Neutrophil (primary cell): ENCODE measurements at regions not wholly inside any gene's neighbourhood (a gene's known extent, or its start where the extent isn't known, plus 50 kb on each side); places are given as distances from the start of the nearest gene placed in this dataset.

Experiments
- H3K27ac ChIP-seq: fragments of 200-600 bp; sonication (generic); 2 replicates; pipeline ENCODE4 v1.5.1; 2016; ENCODE audit warnings: mild to moderate bottlenecking, moderate library complexity
- H3K27me3 ChIP-seq: fragments of 200-600 bp; sonication (generic); 2 replicates; pipeline ENCODE4 v1.6.0; 2016; ENCODE audit warnings: mild to moderate bottlenecking
- H3K36me3 ChIP-seq: fragments of 200-600 bp; sonication (generic); 2 replicates; pipeline ENCODE4 v1.5.1; 2017
- H3K4me1 ChIP-seq, 2 experiments: fragments of 200-600 bp in 1 of 2; sonication (generic) in 1 of 2; 1 replicate in 1 of 2; 2 replicates in 1 of 2; pipeline versions ENCODE4 v1.5.1 to v1.6.1; 2013 to 2016; ENCODE audit warnings: low read depth in 1 of 2, low read length in 1 of 2, mild to moderate bottlenecking in 1 of 2, moderate library complexity in 1 of 2; ENCODE audit not compliant: control insufficient read depth in 1 of 2, insufficient read depth in 1 of 2
- H3K4me3 ChIP-seq, 2 experiments: fragments of 200-600 bp in 1 of 2; sonication (generic) in 1 of 2; 1 replicate in 1 of 2; 2 replicates in 1 of 2; pipeline ENCODE4 v1.5.1; 2013 to 2016; ENCODE audit warnings: low read depth in 1 of 2, low read length in 1 of 2, mild to moderate bottlenecking in 1 of 2, moderate library complexity in 1 of 2
- H3K9me3 ChIP-seq: fragments of 200-600 bp; sonication (generic); 2 replicates; pipeline ENCODE4 v1.5.1; 2016
- CTCF ChIP-seq: fragments of 200-600 bp; sonication (generic); IDR thresholded peaks from 2 replicates; pipeline ENCODE4 v1.5.1; 2016; ENCODE audit warnings: antibody characterized with exemption

DNA sequence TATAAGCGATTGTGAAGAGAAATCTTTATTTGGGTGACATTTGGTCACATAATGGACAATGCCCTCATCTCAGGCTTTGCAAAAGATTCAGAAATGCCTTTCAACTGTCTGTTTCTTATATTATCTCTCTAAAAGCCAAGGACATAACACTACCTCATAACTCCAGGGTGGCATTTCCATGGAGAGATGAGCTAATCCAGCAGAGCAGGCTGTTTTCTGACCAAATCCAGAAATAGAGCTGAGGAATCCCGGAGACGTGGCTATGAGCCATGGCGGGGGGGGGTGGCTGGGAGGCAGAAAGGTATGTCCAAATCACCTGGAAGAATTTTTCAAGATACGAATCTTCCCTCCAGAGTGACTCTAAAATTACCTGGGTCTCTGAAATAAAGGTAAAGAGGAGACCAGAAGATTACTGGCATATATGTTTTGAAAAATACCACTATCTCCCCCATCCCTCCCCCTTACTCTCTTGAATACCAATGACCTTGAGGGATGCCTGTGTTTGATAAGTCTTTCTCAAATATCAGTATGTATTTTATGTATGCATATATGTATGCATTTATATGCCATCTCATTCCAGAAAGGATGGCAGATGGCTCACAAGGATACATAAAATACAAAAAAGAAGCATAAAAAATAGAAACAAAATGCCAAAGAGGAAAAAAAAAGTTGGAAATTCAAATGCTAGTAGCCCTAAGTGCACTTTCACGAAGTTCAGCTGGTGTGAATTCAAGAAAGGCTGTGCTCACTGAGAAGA is 296.0 kb upstream of the MGAT5 start:
- Histone ChIP-seq H3K9me3 (no peaks in the 10 kb centered on the region), H3K4me1 (no peaks in the 10 kb centered on the region), H3K4me3 (no peak overlapping the region), H3K36me3 (no peaks in the 10 kb centered on the region), H3K27ac (no peak overlapping the region), H3K27me3 (no peaks in the 10 kb centered on the region)
- TF ChIP-seq CTCF = no peak

- no peak for TF ChIP-seq CTCF
- Histone ChIP-seq H3K9me3 (no peaks in the 10 kb centered on the region), H3K36me3 (no peaks in the 10 kb centered on the region), H3K27ac (no peak overlapping the region), H3K4me3 (no peak overlapping the region), H3K4me1 (no peaks in the 10 kb centered on the region), H3K27me3 (no peaks in the 10 kb centered on the region)
These were observed 294.8 kb upstream of the MGAT5 start for GRCh38 chr2:133959066-133959465.

DNA sequence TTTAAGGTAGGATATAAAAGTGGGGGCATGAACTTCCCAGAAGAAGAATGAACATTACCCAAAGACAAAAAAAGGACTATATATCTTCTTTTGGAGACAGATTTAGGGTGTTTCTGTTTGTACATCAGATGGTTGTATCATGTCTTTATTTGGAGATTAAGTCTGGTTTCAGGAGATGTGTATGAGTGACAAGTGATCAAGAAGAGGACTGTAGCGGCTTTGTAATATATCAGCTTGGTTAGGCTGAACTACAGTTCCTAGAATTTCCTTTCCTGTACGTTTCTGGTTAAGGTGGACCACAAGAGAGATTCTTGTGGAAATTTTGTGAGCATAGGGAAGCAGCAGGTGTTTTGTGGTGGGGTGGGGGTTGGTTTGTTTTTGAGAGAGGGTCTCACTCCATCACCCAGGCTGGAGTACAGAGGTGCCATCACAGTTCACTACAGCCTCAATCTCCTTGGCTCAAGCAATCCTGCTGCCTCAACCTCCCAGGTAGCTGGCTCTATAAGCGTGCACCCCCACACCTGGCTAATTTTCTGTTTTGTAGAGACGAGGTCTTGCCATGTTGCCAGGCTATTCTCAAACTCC is 287.1 kb upstream of the MGAT5 start:
- H3K36me3 ChIP-seq = no peaks in the 10 kb centered on the region
- H3K9me3 ChIP-seq = no peaks in the 10 kb centered on the region
- TF ChIP-seq CTCF = no peak
- H3K27ac ChIP-seq = no peak overlapping the region
- H3K4me3 ChIP-seq = no peak overlapping the region
- no peaks in the 10 kb centered on the region for H3K4me1 ChIP-seq
- no peaks in the 10 kb centered on the region for H3K27me3 ChIP-seq

GRCh38 chr2:133967326-133967725 is 286.5 kb upstream of the MGAT5 start:
- Histone ChIP-seq H3K27ac (no peak overlapping the region), H3K36me3 (no peaks in the 10 kb centered on the region), H3K9me3 (no peaks in the 10 kb centered on the region), H3K4me1 (no peaks in the 10 kb centered on the region), H3K27me3 (no peaks in the 10 kb centered on the region), H3K4me3 (no peak overlapping the region)
- no peak for TF ChIP-seq CTCF

DNA sequence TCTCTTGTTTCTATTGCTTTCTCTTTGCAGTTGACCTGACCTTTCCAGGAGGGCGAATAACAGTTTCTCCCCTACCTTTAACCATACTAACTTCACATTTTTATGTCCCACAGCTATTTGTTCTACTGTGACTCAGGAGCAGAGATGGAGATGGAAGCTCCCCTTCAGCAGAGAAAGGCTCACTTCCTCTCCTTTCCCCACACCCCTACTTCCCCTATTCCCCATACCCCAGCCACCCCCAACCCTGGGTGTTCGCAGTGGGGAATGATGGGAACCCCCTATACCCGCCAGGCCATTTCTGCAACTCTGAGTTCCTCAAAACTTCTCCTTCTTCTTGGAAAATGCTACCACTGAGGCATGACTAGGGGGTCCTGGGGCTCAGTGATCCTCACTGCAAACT is 285.4 kb upstream of the MGAT5 start:
- no peaks in the 10 kb centered on the region for H3K27me3 ChIP-seq
- no peaks in the 10 kb centered on the region for H3K4me1 ChIP-seq
- no peak for TF ChIP-seq CTCF
- no peak overlapping the region for H3K4me3 ChIP-seq
- no peak overlapping the region for H3K27ac ChIP-seq
- H3K9me3 ChIP-seq = no peaks in the 10 kb centered on the region
- no peaks in the 10 kb centered on the region for H3K36me3 ChIP-seq
